ENCODE measurements at regions not wholly inside any gene's neighbourhood (a gene's known extent, or its start where the extent isn't known, plus 50 kb on each side); places are given as distances from the start of the nearest gene placed in this dataset.
"Not testable (repeated sequence)": the region's sequence is repeated elsewhere in the genome, so short reads cannot be mapped to it uniquely, and the experiment has no call there.

GRCh38 chr11:29051935-29052334 is 943.7 kb downstream of the METTL15 start:
- no peak overlapping the region for H3K9ac ChIP-seq (ENCODE audit: low read length)
- H3K4me3 Mint-ChIP-seq (ENCODE audit: unreplicated experiment): no peak overlapping the region
- H3K4me3 ChIP-seq (ENCODE audit: insufficient read depth, low read depth, low read length): no peak overlapping the region

GRCh38 chr11:29050962-29051361 is 942.8 kb downstream of the METTL15 start:
- not testable (repeated sequence) for H3K9me3 ChIP-seq (ENCODE audit: insufficient read depth, low read depth, low read length); H3K27ac Mint-ChIP-seq (ENCODE audit: unreplicated experiment); H4K20me1 ChIP-seq (ENCODE audit: insufficient read depth, low read length); H3K9ac ChIP-seq (ENCODE audit: low read length); H3K36me3 Mint-ChIP-seq (ENCODE audit: low read depth, unreplicated experiment); H3K4me3 Mint-ChIP-seq (ENCODE audit: unreplicated experiment); H3K4me1 ChIP-seq (ENCODE audit: insufficient read depth, low read length); H3K36me3 ChIP-seq (ENCODE audit: insufficient read depth, low read length); H3K4me1 Mint-ChIP-seq (ENCODE audit: low read depth, unreplicated experiment); H2AFZ ChIP-seq (ENCODE audit: low read depth, low read length); H3K4me2 ChIP-seq (ENCODE audit: low read length); FAIRE-seq; H3K79me2 ChIP-seq (ENCODE audit: insufficient read depth, low read length); H3K27me3 Mint-ChIP-seq (ENCODE audit: low read depth, unreplicated experiment); H3K27me3 ChIP-seq (ENCODE audit: insufficient read depth, low read length); H3K4me3 ChIP-seq (ENCODE audit: insufficient read depth, low read depth, low read length); H3K27ac ChIP-seq (ENCODE audit: low read depth, low read length); DNase-seq (ENCODE audit: low read depth)
- H3K9me3 Mint-ChIP-seq (ENCODE audit: unreplicated experiment): peaks cover 21% of the 10 kb centered on the region

More at GRCh38 chr11:29051935-29052334, 943.7 kb downstream of the METTL15 start:
- Mint-ChIP-seq H3K4me1 (ENCODE audit: low read depth, unreplicated experiment) (peaks cover 2% of the 10 kb centered on the region), H3K27me3 (ENCODE audit: low read depth, unreplicated experiment) (no peaks in the 10 kb centered on the region), H3K9me3 (ENCODE audit: unreplicated experiment) (peaks cover 24% of the 10 kb centered on the region), H3K36me3 (ENCODE audit: low read depth, unreplicated experiment) (no peaks in the 10 kb centered on the region), H3K27ac (ENCODE audit: unreplicated experiment) (no peak overlapping the region)
- Histone ChIP-seq H4K20me1 (ENCODE audit: insufficient read depth, low read length) (no peaks in the 10 kb centered on the region), H3K36me3 (ENCODE audit: insufficient read depth, low read length) (no peaks in the 10 kb centered on the region), H3K4me1 (ENCODE audit: insufficient read depth, low read length) (no peaks in the 10 kb centered on the region), H3K27ac (ENCODE audit: low read depth, low read length) (no peak overlapping the region), H3K4me2 (ENCODE audit: low read length) (no peak overlapping the region), H2AFZ (ENCODE audit: low read depth, low read length) (no peak overlapping the region), H3K79me2 (ENCODE audit: insufficient read depth, low read length) (no peaks in the 10 kb centered on the region), H3K27me3 (ENCODE audit: insufficient read depth, low read length) (no peaks in the 10 kb centered on the region), H3K9me3 (ENCODE audit: insufficient read depth, low read depth, low read length) (no peaks in the 10 kb centered on the region)
- FAIRE-seq (no peak), DNase-seq (ENCODE audit: low read depth) (peak; percentile 8)
- TF ChIP-seq EZH2 (IDR thresholded peaks at IDR 0.05; ENCODE audit: insufficient read depth, low read length) (no peak), CTCF (IDR thresholded peaks at IDR 0.05; ENCODE audit: insufficient read depth, low read depth, low read length) (no peak)

GRCh38 chr11:29040489-29040888 is 932.3 kb downstream of the METTL15 start:
- no peak for TF ChIP-seq CTCF (IDR thresholded peaks at IDR 0.05; ENCODE audit: insufficient read depth, low read depth, low read length)
- Mint-ChIP-seq H3K27me3 (ENCODE audit: low read depth, unreplicated experiment) (no peaks in the 10 kb centered on the region), H3K4me3 (ENCODE audit: unreplicated experiment) (no peak overlapping the region), H3K9me3 (ENCODE audit: unreplicated experiment) (no peaks in the 10 kb centered on the region), H3K27ac (ENCODE audit: unreplicated experiment) (no peak overlapping the region), H3K36me3 (ENCODE audit: low read depth, unreplicated experiment) (no peaks in the 10 kb centered on the region), H3K4me1 (ENCODE audit: low read depth, unreplicated experiment) (no peaks in the 10 kb centered on the region)
- Histone ChIP-seq H2AFZ (ENCODE audit: low read depth, low read length) (no peak overlapping the region), H3K4me3 (ENCODE audit: insufficient read depth, low read depth, low read length) (no peak overlapping the region), H3K4me2 (ENCODE audit: low read length) (no peak overlapping the region), H4K20me1 (ENCODE audit: insufficient read depth, low read length) (no peaks in the 10 kb centered on the region), H3K27me3 (ENCODE audit: insufficient read depth, low read length) (no peaks in the 10 kb centered on the region), H3K9ac (ENCODE audit: low read length) (no peak overlapping the region), H3K79me2 (ENCODE audit: insufficient read depth, low read length) (no peaks in the 10 kb centered on the region), H3K4me1 (ENCODE audit: insufficient read depth, low read length) (no peaks in the 10 kb centered on the region), H3K27ac (ENCODE audit: low read depth, low read length) (no peak overlapping the region), H3K36me3 (ENCODE audit: insufficient read depth, low read length) (no peaks in the 10 kb centered on the region), H3K9me3 (ENCODE audit: insufficient read depth, low read depth, low read length) (no peaks in the 10 kb centered on the region)
- DNase-seq (ENCODE audit: low read depth): no peak
- no peak for FAIRE-seq
